CD4-positive, alpha-beta T cell (primary cell): ENCODE measurements at regions not wholly inside any gene's neighbourhood (a gene's known extent, or its start where the extent isn't known, plus 50 kb on each side); places are given as distances from the start of the nearest gene placed in this dataset.

Experiments used
- ATAC-seq: fragments of 200-7000 bp; cut with Tn5 transposase; one replicate; pipeline ENCODE4 v1.10.0; 2022; ENCODE audit warnings: mild to moderate bottlenecking; ENCODE audit not compliant: poor library complexity
- CTCF ChIA-PET: fragments of 350-600 bp; sonication (Branson Sonifier 250); formaldehyde crosslinking; loops from one replicate; lab custom pipeline; 2021; ENCODE audit warnings: antibody characterized with exemption, inconsistent platforms; lab: Charles Lee
- POLR2A ChIA-PET: fragments of 350-600 bp; sonication (Branson Sonifier 250); formaldehyde crosslinking; loops from one replicate; lab custom pipeline; 2021; ENCODE audit warnings: antibody characterized with exemption, inconsistent platforms; lab: Charles Lee
- DNase-seq, 14 experiments: peaks; one replicate each; pipeline ENCODE4 v3.0.0-alpha.2; 2013 to 2020; ENCODE audit warnings: mixed read lengths in 2 of 14
- H3K27ac ChIP-seq, 2 donors: one replicate each; pipeline versions ENCODE4 v1.5.1 to v1.7.0; 2013; ENCODE audit warnings: low read length in 2 of 2, low read depth in 1 of 2, mild to moderate bottlenecking in 1 of 2
- H3K27me3 ChIP-seq, 2 experiments: 1 replicate in 1 of 2; 2 replicates in 1 of 2; pipeline versions ENCODE4 v1.6.1 to v1.7.0; 2013; ENCODE audit warnings: low read length in 2 of 2, control low read depth in 1 of 2, mild to moderate bottlenecking in 1 of 2, moderate library complexity in 1 of 2; ENCODE audit not compliant: insufficient read depth in 2 of 2, control insufficient read depth in 1 of 2
- H3K36me3 ChIP-seq: one replicate; pipeline ENCODE4 v1.6.1; 2013; ENCODE audit warnings: low read length, control low read depth; ENCODE audit not compliant: insufficient read depth
- H3K4me1 ChIP-seq: one replicate; pipeline ENCODE4 v1.6.1; 2013; ENCODE audit warnings: low read length, control low read depth; ENCODE audit not compliant: insufficient read depth
- H3K4me3 ChIP-seq: one replicate; pipeline ENCODE4 v1.5.1; 2013; ENCODE audit warnings: mild to moderate bottlenecking, low read length, moderate library complexity
- H3K9me3 ChIP-seq, 2 experiments: 1 replicate in 1 of 2; 2 replicates in 1 of 2; pipeline versions ENCODE4 v1.6.1 to v1.7.0; 2013; ENCODE audit warnings: low read length in 2 of 2, mild to moderate bottlenecking in 2 of 2, control low read depth in 1 of 2, moderate library complexity in 1 of 2; ENCODE audit not compliant: control insufficient read depth in 1 of 2, insufficient read depth in 1 of 2
- H3K27ac Mint-ChIP-seq: one replicate; pipeline ENCODE4 v1.8.0; 2020; ENCODE audit warnings: mixed read lengths
- H3K27me3 Mint-ChIP-seq: one replicate; pipeline ENCODE4 v1.8.0; 2021; ENCODE audit warnings: mixed read lengths
- H3K36me3 Mint-ChIP-seq: one replicate; pipeline ENCODE4 v1.8.0; 2021; ENCODE audit warnings: low read depth, mixed read lengths
- H3K4me1 Mint-ChIP-seq: one replicate; pipeline ENCODE4 v1.8.0; 2021; ENCODE audit warnings: low read depth, mixed read lengths
- H3K4me3 Mint-ChIP-seq: one replicate; pipeline ENCODE4 v1.8.0; 2020; ENCODE audit warnings: mild to moderate bottlenecking, mixed read lengths
- H3K9me3 Mint-ChIP-seq: one replicate; pipeline ENCODE4 v1.8.0; 2020; ENCODE audit warnings: mixed read lengths
- CTCF ChIP-seq: fragments of 200-600 bp; IDR thresholded peaks from one replicate; pipeline ENCODE4 v1.8.0; 2022; ENCODE audit warnings: antibody characterized with exemption, mild to moderate bottlenecking
- intact Hi-C, 2 experiments: fragments of 100-400 bp; cut with DNase I in 1 of 2; cut with micrococcal nuclease in 1 of 2; formaldehyde crosslinking; loops; one replicate each; pipeline versions ENCODE4 v1.15.1 to v1.9.0; 2023 to 2025; cut with DNase I, micrococcal nuclease

- Histone ChIP-seq H3K36me3 (no peaks in the 10 kb centered on the region), H3K4me1 (no peaks in the 10 kb centered on the region), H3K27ac (no peak overlapping the region), H3K4me3 (no peak overlapping the region), H3K27me3 (no peaks in the 10 kb centered on the region), H3K9me3 (peaks cover 0 to 3% of the 10 kb centered on the region in 2 experiments)
- intact Hi-C loops = no loop called here
- no peaks in the 10 kb centered on the region for H3K9me3 Mint-ChIP-seq
- H3K4me3 Mint-ChIP-seq = no peak overlapping the region
- POLR2A ChIA-PET = no interaction called here
- DNase-seq (no peak), ATAC-seq (no peak)
- H3K36me3 Mint-ChIP-seq = no peaks in the 10 kb centered on the region
- CTCF ChIA-PET = no interaction called here
- no peak for TF ChIP-seq CTCF
- H3K27ac Mint-ChIP-seq = no peak overlapping the region
- no peaks in the 10 kb centered on the region for H3K27me3 Mint-ChIP-seq
- no peaks in the 10 kb centered on the region for H3K4me1 Mint-ChIP-seq
These were observed 389.0 kb downstream of the RASEF start for GRCh38 chr9:82673919-82674318.

- H3K36me3 ChIP-seq = no peaks in the 10 kb centered on the region
- peaks cover 0 to 3% of the 10 kb centered on the region in 2 experiments for H3K9me3 ChIP-seq
- H3K27ac ChIP-seq = no peak overlapping the region
- Mint-ChIP-seq H3K36me3 (no peaks in the 10 kb centered on the region), H3K4me1 (no peaks in the 10 kb centered on the region), H3K4me3 (no peak overlapping the region), H3K9me3 (no peaks in the 10 kb centered on the region), H3K27me3 (no peaks in the 10 kb centered on the region), H3K27ac (no peak overlapping the region)
- H3K4me1 ChIP-seq = no peaks in the 10 kb centered on the region
- DNase-seq (no peak), ATAC-seq (no peak)
- H3K4me3 ChIP-seq = no peak overlapping the region
- ChIA-PET POLR2A (no interaction called here), CTCF (no interaction called here)
- no peak for TF ChIP-seq CTCF
- H3K27me3 ChIP-seq = no peaks in the 10 kb centered on the region
- intact Hi-C loops = no loop called here
These were observed 387.8 kb downstream of the RASEF start for GRCh38 chr9:82675102-82675501.

GRCh38 chr9:82675605-82676004 is 387.3 kb downstream of the RASEF start:
- intact Hi-C loops = no loop called here
- ATAC-seq = no peak
- no peaks in the 10 kb centered on the region for H3K9me3 Mint-ChIP-seq
- no peaks in the 10 kb centered on the region for H3K27me3 Mint-ChIP-seq
- H3K4me1 Mint-ChIP-seq = no peaks in the 10 kb centered on the region
- no peaks in the 10 kb centered on the region for H3K27me3 ChIP-seq
- TF ChIP-seq CTCF = no peak
- POLR2A ChIA-PET = no interaction called here
- no peak for DNase-seq
- no peaks in the 10 kb centered on the region for H3K36me3 Mint-ChIP-seq
- H3K4me1 ChIP-seq = no peaks in the 10 kb centered on the region
- no peak overlapping the region for H3K4me3 ChIP-seq
- no peak overlapping the region for H3K4me3 Mint-ChIP-seq
- H3K27ac ChIP-seq = no peak overlapping the region
- CTCF ChIA-PET = no interaction called here
- peaks cover 0 to 3% of the 10 kb centered on the region in 2 experiments for H3K9me3 ChIP-seq
- H3K36me3 ChIP-seq = no peaks in the 10 kb centered on the region
- no peak overlapping the region for H3K27ac Mint-ChIP-seq
